Lower leg skin (tissue), 4 donors: ENCODE measurements at regions not wholly inside any gene's neighbourhood (a gene's known extent, or its start where the extent isn't known, plus 50 kb on each side); places are given as distances from the start of the nearest gene placed in this dataset.

Experiments
- DNase-seq, 2 donors: peaks; one replicate each; pipeline ENCODE4 v3.0.0-alpha.2; 2019; ENCODE audit warnings: low spot score in 2 of 2
- H3K4me3 ChIP-seq: fragments of 200-600 bp; sonication (generic); 2 replicates; pipeline ENCODE4 v1.5.1; 2017; ENCODE audit warnings: mild to moderate bottlenecking, low read depth; ENCODE audit not compliant: poor library complexity, severe bottlenecking
- CTCF ChIP-seq, 3 donors: fragments of 450-650 bp; IDR thresholded peaks; one replicate each; pipeline ENCODE4 v1.5.1; 2016; ENCODE audit warnings: antibody characterized with exemption in 3 of 3, mild to moderate bottlenecking in 3 of 3, moderate library complexity in 2 of 3
- POLR2A ChIP-seq, 2 donors: fragments of 450-650 bp; IDR thresholded peaks; one replicate each; pipeline ENCODE4 v1.6.1; 2016 to 2017; ENCODE audit warnings: antibody characterized with exemption in 2 of 2, mild to moderate bottlenecking in 1 of 2, moderate library complexity in 1 of 2
- WGBS, 2 donors: methylation state at CpG; one replicate each; pipeline ENCODE4 v1.1.5; 2018; 5-methylcytosine and 5-hydroxymethylcytosine counted together
- intact Hi-C: fragments of 100-400 bp; cut with DNase I; formaldehyde crosslinking; loops from one replicate; pipeline ENCODE4 v1.15.0; 2023; ENCODE audit warnings: low total_unique reads

GRCh38 chr2:9681427-9681817 is 50.6 kb upstream of the YWHAQ start:
- intact Hi-C loops = no loop called here
- TF ChIP-seq CTCF (IDR thresholded peaks at IDR 0.05) (no peak), POLR2A (IDR thresholded peaks at IDR 0.05) (no peak)
- 75 to 78% methylated on average over 7 of the region's 7 CpGs for WGBS, 2 donors

GRCh38 chr2:9685637-9686036 is 54.8 kb upstream of the YWHAQ start:
- TF ChIP-seq CTCF (IDR thresholded peaks at IDR 0.05) (no peak), POLR2A (IDR thresholded peaks at IDR 0.05) (no peak)
- WGBS, 2 donors = 93 to 94% methylated on average over 4 of the region's 4 CpGs
- DNase-seq = no peak
- no peak overlapping the region for H3K4me3 ChIP-seq
- intact Hi-C loops = no loop called here

More at GRCh38 chr2:9681427-9681817, 50.6 kb upstream of the YWHAQ start:
- peak in 1 of 2 donors; percentile 82 for DNase-seq
- H3K4me3 ChIP-seq = no peak overlapping the region

GRCh38 chr2:9686061-9686460 is 55.3 kb upstream of the YWHAQ start:
- no peak overlapping the region for H3K4me3 ChIP-seq
- WGBS, 2 donors = 84 to 95% methylated on average over 8 of the region's 8 CpGs
- no peak for DNase-seq
- intact Hi-C loops = no loop called here
- TF ChIP-seq CTCF (IDR thresholded peaks at IDR 0.05) (no peak), POLR2A (IDR thresholded peaks at IDR 0.05) (no peak)

GRCh38 chr2:9690252-9690651 is 59.5 kb upstream of the YWHAQ start:
- intact Hi-C loops = no loop called here
- no peak overlapping the region for H3K4me3 ChIP-seq
- 69 to 92% methylated on average over 7 of the region's 7 CpGs for WGBS, 2 donors
- TF ChIP-seq POLR2A (IDR thresholded peaks at IDR 0.05) = no peak
- no peak for TF ChIP-seq CTCF (IDR thresholded peaks at IDR 0.05)
- DNase-seq = no peak

GRCh38 chr2:9690716-9691498 is 60.1 kb upstream of the YWHAQ start:
- no peak overlapping the region for H3K4me3 ChIP-seq
- 89 to 93% methylated on average over 11 of the region's 11 CpGs for WGBS, 2 donors
- intact Hi-C loops = no loop called here
- DNase-seq = no peak
- TF ChIP-seq POLR2A (IDR thresholded peaks at IDR 0.05) = no peak

- DNase-seq = no peak
Measured at GRCh38 chr2:9692456-9693195, 61.8 kb upstream of the YWHAQ start.

More at GRCh38 chr2:9692456-9693195, 61.8 kb upstream of the YWHAQ start:
- WGBS, 2 donors = 24 to 31% methylated on average over 20 of the region's 20 CpGs
- intact Hi-C loops = no loop called here
- TF ChIP-seq POLR2A (IDR thresholded peaks at IDR 0.05) (no peak), CTCF (IDR thresholded peaks at IDR 0.05) (no peak)
- H3K4me3 ChIP-seq = no peak overlapping the region
